Epithelial cell of proximal tubule (primary cell): ENCODE measurements at regions not wholly inside any gene's neighbourhood (a gene's known extent, or its start where the extent isn't known, plus 50 kb on each side); places are given as distances from the start of the nearest gene placed in this dataset.

Experiments
- DNase-seq: peaks from one replicate; pipeline ENCODE4 v3.0.0-alpha.2; 2011; ENCODE audit warnings: low read depth
- H3K4me3 ChIP-seq: 2 replicates; pipeline ENCODE4 v1.5.1; 2011; ENCODE audit warnings: low read depth, mild to moderate bottlenecking, low read length
- CTCF ChIP-seq: conservative IDR thresholded peaks from 2 replicates; pipeline ENCODE4 v1.5.1; 2012; ENCODE audit warnings: low read depth, mild to moderate bottlenecking, low read length

- DNase-seq = no peak
- no peak for TF ChIP-seq CTCF
- H3K4me3 ChIP-seq = no peak overlapping the region
These were observed 247.7 kb upstream of the BOD1L1 start for GRCh38 chr4:13875181-13875580.

- DNase-seq = peak; percentile 94
- no peak overlapping the region for H3K4me3 ChIP-seq
These were observed 248.6 kb upstream of the BOD1L1 start for GRCh38 chr4:13876131-13876530.

GRCh38 chr4:13876940-13877339 is 249.4 kb upstream of the BOD1L1 start:
- H3K4me3 ChIP-seq = no peak overlapping the region
- DNase-seq = no peak
- TF ChIP-seq CTCF = no peak

More at GRCh38 chr4:13876131-13876530, 248.6 kb upstream of the BOD1L1 start:
- TF ChIP-seq CTCF = no peak

GRCh38 chr4:13877626-13878025 is 250.1 kb upstream of the BOD1L1 start:
- TF ChIP-seq CTCF = no peak
- no peak for DNase-seq
- H3K4me3 ChIP-seq = no peak overlapping the region

- no peak for DNase-seq
- peak; percentile 48 for TF ChIP-seq CTCF
These were observed 254.4 kb upstream of the BOD1L1 start for GRCh38 chr4:13881892-13882291.

GRCh38 chr4:13887010-13887409 is 259.5 kb upstream of the BOD1L1 start:
- no peak for TF ChIP-seq CTCF
- no peak for DNase-seq
- H3K4me3 ChIP-seq = no peak overlapping the region

More at GRCh38 chr4:13881892-13882291, 254.4 kb upstream of the BOD1L1 start:
- H3K4me3 ChIP-seq = no peak overlapping the region

GRCh38 chr4:13888112-13888511 is 260.6 kb upstream of the BOD1L1 start:
- no peak overlapping the region for H3K4me3 ChIP-seq
- DNase-seq = peak; percentile 89
- no peak for TF ChIP-seq CTCF
